GM19455 (cell line): ENCODE measurements at regions not wholly inside any gene's neighbourhood (a gene's known extent, or its start where the extent isn't known, plus 50 kb on each side); places are given as distances from the start of the nearest gene placed in this dataset.

Experiments
- ATAC-seq: cut with Tn5 transposase; IDR thresholded peaks from one replicate; pipeline ENCODE4 v1.9.1; 2021; ENCODE audit not compliant: unreplicated experiment

DNA sequence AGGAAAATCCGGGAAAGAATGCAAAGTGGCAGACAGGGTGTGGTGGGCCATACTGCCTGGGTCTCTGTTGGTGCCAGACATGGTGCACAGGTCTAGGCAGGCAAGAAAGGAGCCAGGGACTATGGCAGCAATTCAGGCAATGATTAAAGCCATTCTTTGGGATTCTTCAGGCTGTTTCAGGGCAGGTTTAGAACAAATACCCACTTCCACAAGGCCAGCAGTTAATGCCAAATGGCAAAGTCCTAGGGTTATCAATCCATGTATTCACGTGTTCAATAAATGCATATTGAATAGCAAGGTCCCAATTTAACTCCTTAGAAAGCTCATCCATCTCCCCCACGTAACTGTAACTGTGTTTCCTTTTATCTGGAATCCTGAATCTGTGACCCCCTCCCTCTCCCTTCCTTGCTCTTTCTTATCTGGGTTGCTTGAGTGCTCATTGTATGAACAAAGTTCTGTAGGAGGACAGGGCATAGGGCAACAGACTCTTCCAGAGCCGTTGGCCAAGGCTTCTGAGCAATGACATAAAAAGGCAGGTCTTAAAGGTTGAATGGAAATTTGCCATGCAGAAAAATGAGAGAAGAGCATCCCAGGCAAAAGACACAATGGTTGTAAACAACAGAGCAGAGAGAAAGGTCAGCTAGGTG is 146.8 kb upstream of the KLHL29 start:
- no peak for ATAC-seq

DNA sequence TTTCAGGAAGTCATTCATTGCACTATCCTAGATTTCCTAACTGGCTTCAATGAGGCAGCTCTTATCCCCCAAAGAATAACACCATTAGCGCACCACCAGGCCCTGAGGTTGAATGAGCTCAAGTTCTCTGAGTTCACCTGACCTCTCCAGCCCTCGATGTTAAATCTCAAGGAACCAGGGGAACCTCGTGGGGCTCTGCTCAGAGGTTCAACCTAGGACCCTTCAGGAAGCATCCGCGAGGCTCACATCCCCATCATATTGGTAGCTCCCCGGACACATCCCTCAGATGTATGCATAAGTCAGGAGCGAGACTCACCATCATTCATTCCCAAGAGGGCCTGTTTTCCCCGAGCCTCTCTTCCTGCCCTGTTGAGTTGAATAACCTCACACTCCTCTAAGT is 145.6 kb upstream of the KLHL29 start:
- ATAC-seq: no peak

DNA sequence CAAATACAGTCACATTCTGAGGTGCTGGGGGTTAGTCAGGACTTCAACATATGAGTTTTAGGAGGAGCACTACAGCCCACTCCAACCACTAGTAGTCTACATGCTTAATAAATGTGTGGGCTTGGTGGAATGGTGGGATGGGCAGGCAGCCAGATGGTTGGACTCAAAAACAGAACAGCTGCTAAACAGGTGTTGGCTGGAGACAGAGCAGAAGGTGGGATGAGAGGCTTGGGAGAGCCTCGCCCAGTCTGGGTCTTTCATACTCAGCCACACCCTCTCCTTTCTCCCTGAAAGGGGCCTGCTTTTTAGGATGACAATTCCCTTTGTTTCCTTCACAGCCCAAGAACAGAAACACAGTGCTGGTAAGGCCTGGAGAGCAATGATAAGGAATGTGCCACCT is 143.9 kb upstream of the KLHL29 start:
- ATAC-seq: no peak

DNA sequence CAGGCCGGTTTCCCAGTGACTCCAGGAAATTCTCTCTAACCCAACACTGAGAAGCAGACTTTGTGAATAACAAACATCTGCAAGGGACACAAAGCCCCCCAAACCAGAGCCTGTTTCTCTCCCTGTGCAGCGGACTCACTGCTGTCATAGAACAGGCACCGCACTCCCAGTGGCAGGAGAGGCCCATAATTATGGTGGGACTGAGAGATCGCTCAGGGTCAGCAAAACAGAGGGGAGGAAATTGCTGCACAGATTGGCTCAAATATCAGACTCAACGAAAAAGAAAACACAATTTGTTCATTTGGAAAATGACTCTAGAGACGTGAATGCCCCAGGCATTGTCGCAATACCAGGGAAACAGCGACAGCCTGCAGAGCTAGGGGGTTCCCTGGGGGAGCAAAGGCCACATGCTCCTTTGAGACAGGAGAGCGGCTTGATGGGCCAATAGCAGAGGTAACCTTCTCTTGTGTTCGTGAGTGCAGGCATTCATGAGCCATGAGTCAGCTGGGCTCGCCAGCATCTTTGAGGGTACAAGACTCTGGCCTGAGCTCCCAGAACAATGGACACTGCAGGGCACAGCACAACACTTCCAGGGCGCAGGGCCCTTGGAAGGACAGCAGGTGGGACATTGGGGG is 143.3 kb upstream of the KLHL29 start:
- ATAC-seq: no peak

DNA sequence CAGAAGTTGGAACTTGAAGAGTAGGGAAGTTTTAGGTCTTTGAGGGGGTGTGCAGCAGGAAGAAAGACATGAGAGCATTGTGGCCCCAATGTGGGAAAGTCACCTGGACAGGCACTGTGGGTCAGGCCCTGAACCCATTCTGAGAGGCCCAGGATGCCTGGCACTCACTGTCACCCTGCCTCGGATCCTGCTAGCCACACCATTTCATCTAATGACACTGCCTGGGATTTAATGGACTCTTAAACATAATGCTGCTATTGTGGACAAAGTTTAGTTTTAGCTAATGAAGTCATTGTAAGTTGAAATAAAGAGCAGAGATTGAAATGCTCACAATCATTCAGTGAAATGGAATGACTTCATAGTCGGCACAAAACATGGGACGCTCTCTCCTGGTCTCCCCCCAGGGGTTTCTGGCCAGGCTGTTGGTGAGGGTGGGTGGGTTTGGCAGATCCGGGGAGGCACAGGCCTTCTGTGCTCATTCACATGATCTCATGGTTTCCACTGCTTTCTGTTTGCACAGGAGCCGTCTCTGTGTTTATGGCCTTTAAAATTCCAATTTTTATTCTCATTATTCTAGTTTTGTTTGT is 141.8 kb upstream of the KLHL29 start:
- ATAC-seq: no peak

DNA sequence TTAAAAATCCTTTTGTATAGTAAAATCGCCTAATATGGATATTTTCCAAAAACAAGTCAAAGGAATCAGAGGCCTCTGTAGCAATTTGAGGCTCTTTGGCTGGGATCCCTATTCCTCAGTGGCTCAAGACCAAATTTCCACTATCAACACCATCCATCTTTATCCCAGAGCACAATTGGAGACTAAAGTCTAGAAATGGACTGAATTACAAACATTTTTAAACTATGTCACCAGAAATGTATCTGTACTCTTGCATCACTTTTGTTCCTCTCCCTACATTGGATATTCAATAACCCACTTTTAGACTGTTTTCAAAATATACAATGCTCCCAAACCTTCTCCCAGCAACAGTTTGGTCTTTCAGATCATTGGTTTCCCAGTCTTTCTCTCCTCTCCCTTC is 140.4 kb upstream of the KLHL29 start:
- no peak for ATAC-seq

DNA sequence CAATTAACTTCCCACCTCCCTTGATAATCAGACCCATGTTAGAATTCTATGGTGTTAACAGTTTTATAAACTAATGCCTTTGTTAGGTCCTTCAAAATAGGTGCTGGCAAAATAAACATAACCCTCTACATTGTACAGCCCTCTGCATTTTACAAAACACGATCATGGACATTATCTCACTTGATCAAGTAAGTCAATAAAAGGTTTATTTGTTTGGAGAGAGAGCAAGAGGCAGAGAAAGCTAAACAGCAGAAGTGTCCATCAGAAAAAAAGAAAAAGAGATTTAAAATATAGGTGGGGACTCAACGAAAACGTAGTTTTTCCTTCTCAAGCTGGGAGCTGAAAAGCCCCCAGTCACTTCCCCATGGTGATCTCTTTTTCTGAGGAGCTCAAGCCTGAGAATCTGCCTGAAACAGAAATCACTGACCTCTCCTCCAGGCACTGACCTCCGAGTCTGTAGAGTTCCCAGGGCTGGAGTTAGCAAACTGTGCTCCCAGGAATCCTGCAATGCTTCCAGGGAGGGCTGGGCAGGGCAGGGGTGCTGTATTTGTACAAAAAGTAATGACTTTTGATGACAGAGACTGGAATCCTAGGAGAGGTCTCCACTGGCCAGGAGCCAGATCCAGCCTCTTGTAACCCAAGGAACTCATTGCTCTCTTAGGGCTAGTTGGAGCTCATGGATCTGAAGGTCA is 137.8 kb upstream of the KLHL29 start:
- no peak for ATAC-seq

DNA sequence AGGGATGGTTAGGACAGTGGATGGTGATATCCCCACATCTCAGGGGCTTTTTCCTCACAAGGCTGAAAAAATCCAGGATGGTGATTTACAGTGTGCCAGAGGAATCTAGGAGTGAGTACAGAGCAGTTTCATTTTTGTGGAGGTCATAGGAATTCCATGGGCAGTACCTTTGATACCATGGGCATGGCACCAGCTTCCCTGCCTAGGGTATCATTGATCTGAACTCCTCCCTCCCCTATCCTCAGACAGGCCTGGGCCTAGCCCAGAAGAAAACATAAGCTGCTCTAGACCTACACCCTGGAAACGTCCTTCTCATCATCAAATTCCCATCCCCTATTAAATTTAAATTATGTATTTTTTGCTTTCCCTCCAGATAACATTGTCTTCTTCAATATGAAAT is 136.3 kb upstream of the KLHL29 start:
- ATAC-seq: no peak

DNA sequence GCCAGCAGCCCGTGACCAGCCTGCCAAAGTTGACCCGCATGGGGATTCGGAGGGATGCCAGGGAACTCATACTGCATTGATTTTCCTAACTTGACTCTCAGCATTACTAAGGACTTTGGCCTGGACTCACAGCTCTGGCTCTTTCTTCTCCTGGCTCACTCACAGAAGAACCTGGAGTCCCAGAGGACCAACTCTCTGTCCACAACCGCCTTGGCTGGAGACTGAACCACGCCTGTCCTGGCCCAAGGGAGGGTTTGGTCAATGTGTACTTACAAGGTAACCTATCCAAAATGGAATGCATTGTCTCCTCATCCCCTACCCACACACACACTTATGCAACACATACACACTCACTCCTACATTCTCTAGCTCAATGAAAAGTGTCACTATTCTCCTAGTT is 135.6 kb upstream of the KLHL29 start:
- no peak for ATAC-seq

DNA sequence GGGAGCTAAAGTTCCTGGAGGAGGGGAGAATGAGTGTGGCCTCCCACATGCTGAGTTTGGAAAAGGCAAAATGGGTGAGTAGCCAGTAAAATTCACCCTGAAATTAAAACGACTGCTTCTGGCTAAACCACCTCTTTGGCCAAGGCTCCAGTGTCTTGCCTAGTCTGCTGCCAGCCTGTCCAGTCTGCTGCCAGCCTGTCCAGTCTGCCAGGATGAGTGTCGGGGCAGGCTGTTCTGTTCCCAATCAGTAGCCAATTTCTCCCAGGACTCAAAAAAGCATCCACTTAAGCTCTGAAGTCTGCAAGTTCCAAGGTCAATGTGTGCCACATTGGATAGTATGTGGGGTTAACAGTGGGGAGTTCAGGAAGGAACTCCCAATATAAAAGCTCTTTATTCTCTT is 134.6 kb upstream of the KLHL29 start:
- no peak for ATAC-seq

DNA sequence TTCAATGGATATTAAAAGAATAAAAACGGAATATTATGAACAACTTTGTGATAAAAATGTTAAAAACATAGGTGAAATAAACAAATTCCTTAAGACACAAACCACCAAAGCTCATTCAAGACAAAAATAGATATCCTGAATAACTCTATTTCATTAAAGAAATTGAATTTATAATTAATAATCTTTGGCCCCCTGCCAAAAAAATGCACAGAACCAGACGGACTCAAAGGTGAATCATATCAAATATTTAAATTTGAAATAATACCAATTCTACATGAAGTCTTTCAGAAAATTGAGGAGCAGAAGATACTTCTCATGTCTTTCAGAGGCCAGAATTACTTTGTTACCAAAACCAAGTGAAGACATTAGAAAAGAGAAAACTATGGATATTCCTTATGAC is 128.3 kb upstream of the KLHL29 start:
- no peak for ATAC-seq

DNA sequence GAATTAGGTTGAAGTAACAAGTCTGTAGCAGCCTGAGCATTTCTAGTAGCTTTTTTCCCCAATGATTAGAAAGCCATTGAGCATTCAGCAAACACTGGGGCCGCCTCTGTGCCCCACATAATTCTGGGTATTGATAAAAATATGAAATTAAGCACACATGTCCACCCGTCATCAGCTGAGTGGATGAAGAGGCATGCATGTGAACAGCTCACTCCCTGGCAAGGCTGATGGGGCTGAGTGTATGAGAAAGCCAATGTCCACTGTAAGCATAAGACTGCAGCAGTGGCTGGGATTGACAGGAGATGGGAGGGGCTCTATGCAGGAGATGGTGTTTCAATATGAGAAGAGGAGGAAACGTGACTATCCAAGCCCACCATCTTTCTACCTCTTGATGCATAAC is 124.4 kb upstream of the KLHL29 start:
- no peak for ATAC-seq

DNA sequence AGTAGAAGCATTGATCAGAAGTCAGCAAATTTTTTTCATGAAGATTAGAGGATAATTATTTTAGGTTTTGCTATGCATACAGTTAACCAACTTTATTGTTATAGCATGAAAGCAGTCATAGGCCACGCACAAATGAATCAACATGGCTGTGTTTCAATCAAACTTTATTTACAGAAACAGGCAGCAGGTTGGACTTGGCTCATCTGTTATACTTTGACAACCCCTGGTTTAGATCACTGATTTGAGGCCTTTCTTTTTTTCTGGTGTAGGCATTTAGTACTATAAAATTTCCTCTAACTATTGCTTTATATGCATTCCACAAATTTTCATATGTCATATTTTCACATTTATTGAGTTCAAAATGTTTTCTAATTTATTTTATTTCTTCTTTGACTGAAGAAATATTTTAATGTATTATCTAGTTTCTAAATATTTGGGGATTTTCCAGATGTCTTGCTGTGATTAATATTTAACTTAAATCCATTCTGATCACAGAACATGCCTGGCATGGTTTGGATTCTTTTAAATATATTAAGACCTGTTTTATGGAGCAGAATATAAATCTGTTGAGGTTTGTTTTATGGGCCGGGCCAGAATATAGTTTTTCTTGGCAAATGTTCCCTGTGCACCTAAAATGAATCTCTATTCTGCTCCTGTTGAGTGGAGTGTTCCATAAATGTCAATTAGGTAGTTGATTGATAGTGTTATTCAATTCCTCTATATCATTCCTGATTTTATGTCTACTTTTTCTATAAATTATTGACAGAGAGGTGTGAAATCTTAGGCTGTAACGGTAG is 116.3 kb upstream of the KLHL29 start:
- no peak for ATAC-seq

DNA sequence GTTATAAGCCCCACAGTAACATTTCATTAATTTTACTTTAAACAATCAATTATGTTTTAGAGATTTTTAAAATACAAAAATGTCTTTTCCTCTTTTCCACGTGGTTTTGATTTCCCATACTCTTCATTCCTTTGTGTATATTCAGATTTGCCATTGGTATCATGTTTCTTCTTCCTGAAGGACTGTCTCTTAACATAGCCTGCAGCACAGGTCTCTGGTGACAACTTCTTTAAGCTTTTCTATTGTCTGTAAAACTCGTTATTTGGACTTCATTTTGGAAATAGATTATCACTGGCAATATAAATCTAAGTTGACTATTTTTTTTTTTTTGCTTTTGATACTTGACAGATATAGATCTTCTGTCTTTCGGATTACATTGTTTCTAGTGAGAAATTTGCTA is 115.2 kb upstream of the KLHL29 start:
- no peak for ATAC-seq

DNA sequence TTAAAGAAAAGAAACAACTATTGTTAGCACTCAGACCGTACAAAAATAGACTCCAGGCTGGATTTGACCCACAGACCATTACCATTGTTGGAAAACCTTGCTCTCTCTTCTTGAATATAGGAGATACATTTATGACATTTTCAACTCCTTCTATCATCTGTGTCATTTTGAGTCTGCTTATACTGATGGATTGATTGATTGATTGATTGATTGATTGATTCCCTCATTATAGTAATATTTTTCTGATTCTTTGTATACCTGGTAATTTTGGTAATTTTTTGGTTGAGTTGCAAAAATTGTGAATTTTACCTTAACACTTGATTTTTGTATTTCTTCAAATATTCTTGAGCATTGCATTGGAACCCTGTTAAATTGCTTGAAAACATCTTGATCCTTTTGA is 114.2 kb upstream of the KLHL29 start:
- ATAC-seq: no peak

DNA sequence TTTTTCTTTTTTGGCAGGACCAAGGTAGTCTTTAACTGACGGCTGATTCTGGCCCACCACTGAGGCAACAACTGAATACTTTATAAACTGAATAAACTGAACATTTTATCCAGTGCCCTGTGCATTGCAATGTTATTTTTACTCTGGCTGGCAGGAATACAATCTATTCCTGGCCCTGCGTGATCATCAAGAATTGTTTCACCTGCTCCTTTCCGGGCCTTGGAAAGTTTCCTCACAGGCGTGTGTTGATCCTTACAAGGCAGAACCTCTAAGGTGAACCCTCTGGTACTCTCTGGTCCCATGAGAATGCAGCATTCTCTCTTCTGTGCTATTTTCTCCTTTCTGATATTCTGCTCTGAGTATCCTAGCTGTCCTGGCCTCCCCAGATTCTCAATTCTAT is 113.7 kb upstream of the KLHL29 start:
- no peak for ATAC-seq

DNA sequence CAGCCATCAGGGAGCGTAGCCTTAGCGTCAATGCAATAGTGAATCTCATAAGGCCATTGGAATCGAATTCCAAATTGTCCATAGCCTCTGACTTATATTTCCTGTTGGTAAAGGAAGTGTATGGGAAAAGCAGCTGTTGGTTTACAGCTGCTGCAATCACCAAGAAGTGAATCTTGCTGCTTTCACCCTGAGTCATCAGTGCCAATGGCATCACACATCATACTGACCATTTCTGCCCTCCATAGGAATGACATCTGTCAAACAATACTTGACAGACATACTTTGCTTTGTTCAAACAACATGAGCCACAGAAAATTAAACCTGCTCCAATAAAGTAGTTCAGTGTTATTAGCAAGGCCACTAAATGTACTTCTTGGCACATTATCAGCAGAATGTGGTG is 111.2 kb upstream of the KLHL29 start:
- ATAC-seq: no peak

DNA sequence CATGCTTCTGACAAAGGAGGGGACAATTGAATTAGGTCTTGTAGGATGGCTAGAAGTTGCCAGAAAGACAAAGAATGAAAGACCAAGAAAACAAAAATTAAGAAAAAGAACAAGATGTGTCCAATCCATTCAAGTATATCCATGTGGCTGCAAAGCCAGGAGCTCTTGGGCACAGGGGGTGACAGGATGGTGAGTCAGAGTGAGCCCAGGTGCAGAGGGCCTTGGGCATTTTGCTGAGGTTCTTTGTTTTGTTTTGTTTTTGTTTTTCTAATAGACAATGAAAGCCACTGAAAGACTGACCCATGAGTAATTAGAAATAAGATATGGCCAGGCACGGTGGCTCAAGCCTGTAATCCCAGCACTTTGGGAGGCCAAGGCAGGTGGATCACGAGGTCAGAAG is 104.6 kb upstream of the KLHL29 start:
- no peak for ATAC-seq

DNA sequence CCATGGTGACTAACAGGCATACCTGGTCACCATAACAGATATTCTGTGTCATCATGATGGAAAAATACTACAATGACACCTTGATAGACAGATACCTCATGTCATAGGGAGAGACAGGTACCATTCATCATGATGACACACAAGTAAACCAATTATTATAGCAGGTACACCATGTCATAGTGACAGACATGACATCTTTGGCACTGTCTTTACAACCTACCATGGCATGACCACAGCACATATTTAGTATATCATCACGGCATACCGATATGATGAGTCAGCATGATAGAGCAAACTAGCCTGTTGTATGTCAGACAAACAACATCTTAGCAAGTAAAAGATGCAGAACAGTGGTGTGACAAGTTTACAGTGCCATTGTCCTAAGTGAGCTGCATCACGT is 101.3 kb upstream of the KLHL29 start:
- no peak for ATAC-seq

DNA sequence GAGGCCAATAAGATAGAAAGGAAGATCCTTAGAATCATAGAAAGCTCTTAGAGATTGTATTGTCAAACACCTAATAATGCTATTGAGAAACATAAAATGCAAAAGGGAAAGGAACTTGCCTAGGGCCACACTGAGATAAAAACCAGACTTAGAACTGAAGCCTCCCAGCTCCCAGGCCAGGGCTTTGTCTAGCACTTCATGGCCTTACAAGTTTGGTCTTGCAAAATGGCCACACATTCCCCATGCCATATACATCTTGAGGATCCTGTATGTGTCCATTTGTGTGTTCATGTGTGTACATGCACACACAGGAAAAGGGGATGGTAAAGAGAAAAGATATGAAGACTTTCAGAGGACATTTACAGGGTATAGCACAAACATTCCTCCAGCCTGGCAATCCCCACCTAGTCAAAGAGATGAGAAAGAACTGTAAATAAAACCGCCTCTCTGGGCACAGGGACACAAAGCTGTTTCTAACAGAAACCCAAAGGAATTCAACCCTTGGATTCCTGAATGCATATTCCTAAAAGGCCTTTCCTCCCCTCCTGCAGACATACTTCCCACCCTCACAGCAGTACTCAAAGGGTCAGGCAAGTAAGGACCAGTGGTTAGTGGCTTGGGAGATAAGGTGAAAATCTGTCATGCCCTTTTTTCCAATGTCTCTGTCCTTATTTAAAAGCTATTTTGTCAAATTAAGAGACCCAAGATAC is 99.7 kb upstream of the KLHL29 start:
- no peak for ATAC-seq
